IMR-90 (cell line): ENCODE measurements at regions not wholly inside any gene's neighbourhood (a gene's known extent, or its start where the extent isn't known, plus 50 kb on each side); places are given as distances from the start of the nearest gene placed in this dataset.

Source experiments
- BHLHE40 ChIP-seq: fragments of 150-350 bp; IDR thresholded peaks from 2 replicates; pipeline ENCODE4 v1.6.1; 2016; ENCODE audit warnings: mild to moderate bottlenecking, low read depth, low read length
- FOS ChIP-seq: fragments of 150-350 bp; IDR thresholded peaks from 2 replicates; pipeline ENCODE4 v1.6.1; 2016; ENCODE audit warnings: low read depth, low read length
- POLR2A ChIP-seq: IDR thresholded peaks from 2 replicates; pipeline ENCODE4 v1.6.1; 2012; ENCODE audit warnings: mild to moderate bottlenecking, low read depth, low read length
- SMC3 ChIP-seq: fragments of 150-350 bp; IDR thresholded peaks from 2 replicates; pipeline ENCODE4 v1.6.1; 2016; ENCODE audit warnings: low read depth, mild to moderate bottlenecking, antibody characterized with exemption, low read length, moderate library complexity
- TF ChIP-seq, protein P1 (sequence below): conservative IDR thresholded peaks from 2 replicates; pipeline ENCODE4 v1.5.1; 2012; ENCODE audit warnings: mild to moderate bottlenecking, low read depth, low read length, improper control_type of control experiment

- TF ChIP-seq, protein P1, sequence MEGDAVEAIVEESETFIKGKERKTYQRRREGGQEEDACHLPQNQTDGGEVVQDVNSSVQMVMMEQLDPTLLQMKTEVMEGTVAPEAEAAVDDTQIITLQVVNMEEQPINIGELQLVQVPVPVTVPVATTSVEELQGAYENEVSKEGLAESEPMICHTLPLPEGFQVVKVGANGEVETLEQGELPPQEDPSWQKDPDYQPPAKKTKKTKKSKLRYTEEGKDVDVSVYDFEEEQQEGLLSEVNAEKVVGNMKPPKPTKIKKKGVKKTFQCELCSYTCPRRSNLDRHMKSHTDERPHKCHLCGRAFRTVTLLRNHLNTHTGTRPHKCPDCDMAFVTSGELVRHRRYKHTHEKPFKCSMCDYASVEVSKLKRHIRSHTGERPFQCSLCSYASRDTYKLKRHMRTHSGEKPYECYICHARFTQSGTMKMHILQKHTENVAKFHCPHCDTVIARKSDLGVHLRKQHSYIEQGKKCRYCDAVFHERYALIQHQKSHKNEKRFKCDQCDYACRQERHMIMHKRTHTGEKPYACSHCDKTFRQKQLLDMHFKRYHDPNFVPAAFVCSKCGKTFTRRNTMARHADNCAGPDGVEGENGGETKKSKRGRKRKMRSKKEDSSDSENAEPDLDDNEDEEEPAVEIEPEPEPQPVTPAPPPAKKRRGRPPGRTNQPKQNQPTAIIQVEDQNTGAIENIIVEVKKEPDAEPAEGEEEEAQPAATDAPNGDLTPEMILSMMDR: no peak
- no peak for TF ChIP-seq FOS
- TF ChIP-seq SMC3: no peak
- TF ChIP-seq BHLHE40: no peak
- no peak for TF ChIP-seq POLR2A
These were observed 165.7 kb upstream of the GNAI1 start for GRCh38 chr7:79968894-79969293.
